ENCODE measurements at regions not wholly inside any gene's neighbourhood (a gene's known extent, or its start where the extent isn't known, plus 50 kb on each side); places are given as distances from the start of the nearest gene placed in this dataset.

DNA sequence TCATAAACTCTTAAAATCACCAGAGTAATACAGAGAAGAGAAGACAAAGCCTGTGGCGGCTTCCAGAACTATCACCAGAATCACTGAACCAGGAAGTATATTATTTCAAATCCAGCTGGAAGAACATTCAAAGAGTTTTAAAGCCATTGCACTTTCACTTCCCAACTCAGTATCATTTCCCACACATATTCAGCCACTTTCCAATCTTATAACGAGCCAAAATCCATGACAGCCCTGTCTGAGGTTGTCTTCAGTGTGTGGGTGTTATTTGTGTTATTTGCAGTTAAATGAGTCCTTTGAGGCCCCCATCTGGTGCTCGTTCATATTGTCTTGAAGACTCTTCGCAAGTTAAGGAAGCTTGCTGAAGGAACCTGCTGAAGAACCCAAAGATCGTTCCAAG lies 559.9 kb downstream of the TSN start:
- Histone ChIP-seq H3K4ac (ENCODE audit: low read length) (no peak overlapping the region), H2BK15ac (ENCODE audit: low read length) (no peak overlapping the region), H3K18ac (ENCODE audit: low read length) (no peak overlapping the region)

GRCh38 chr2:122319539-122320132 lies 564.2 kb downstream of the TSN start:
- no peak for DNase-seq (ENCODE audit: low spot score)
- Histone ChIP-seq H3K27me3 (ENCODE audit: control insufficient read depth in 3 of 3, insufficient read depth in 3 of 3, low read depth in 1 of 3, low read length in 3 of 3) (no peaks in the 10 kb centered on the region), H3K4me3 (ENCODE audit: low read length in 2 of 2) (no peak overlapping the region), H4K8ac (ENCODE audit: low read depth, low read length) (no peak overlapping the region), H3K4me2 (ENCODE audit: insufficient read depth, low read length, poor library complexity, severe bottlenecking) (no peak overlapping the region), H3K9me3 (replicated peaks in 1 of 2; ENCODE audit: control insufficient read depth in 2 of 2, insufficient read depth in 1 of 2, low read depth in 1 of 2, low read length in 2 of 2) (no peaks in the 10 kb centered on the region), H3K14ac (ENCODE audit: low read length) (no peak overlapping the region), H3K36me3 (replicated peaks in 1 of 2; ENCODE audit: control insufficient read depth in 2 of 2, insufficient read depth in 2 of 2, low read length in 2 of 2) (no peaks in the 10 kb centered on the region), H2AK5ac (ENCODE audit: low read depth, low read length) (no peak overlapping the region), H4K91ac (ENCODE audit: low read depth, low read length, poor library complexity) (no peak overlapping the region), H3K4ac (ENCODE audit: low read length) (no peak overlapping the region), H2BK120ac (ENCODE audit: low read depth, low read length) (no peak overlapping the region), H2BK5ac (ENCODE audit: low read length) (no peak overlapping the region), H3K23ac (ENCODE audit: low read depth, low read length, poor library complexity) (no peak overlapping the region), H3K18ac (ENCODE audit: low read length) (no peak overlapping the region), H2AFZ (ENCODE audit: low read length) (no peak overlapping the region), H3K27ac (replicated peaks; ENCODE audit: low read length) (no peak overlapping the region), H3K79me1 (ENCODE audit: low read depth, low read length) (no peaks in the 10 kb centered on the region), H3K9ac (ENCODE audit: low read depth, low read length, poor library complexity) (no peak overlapping the region), H2BK15ac (ENCODE audit: low read length) (no peak overlapping the region), H3K4me1 (ENCODE audit: control insufficient read depth in 2 of 2, insufficient read depth in 1 of 2, low read depth in 1 of 2, low read length in 2 of 2) (no peaks in the 10 kb centered on the region), H2BK12ac (ENCODE audit: low read length) (no peak overlapping the region)
- no CpG with 5 or more reads among the region's 4 CpGs for WGBS, 2 donors (ENCODE audit: extremely low coverage in 2 of 2, insufficient read length in 2 of 2, insufficient replicate concordance in 1 of 2)

More for the DNA sequence above, 559.9 kb downstream of the TSN start:
- WGBS, 2 donors (ENCODE audit: extremely low coverage in 2 of 2, insufficient read length in 2 of 2, insufficient replicate concordance in 1 of 2) = no CpG with 5 or more reads among the region's 5 CpGs
- no peak overlapping the region for H4K91ac ChIP-seq (ENCODE audit: low read depth, low read length, poor library complexity)
- no peak overlapping the region for H3K27ac ChIP-seq (replicated peaks; ENCODE audit: low read length)
- H3K14ac ChIP-seq (ENCODE audit: low read length) = no peak overlapping the region
- H3K79me1 ChIP-seq (ENCODE audit: low read depth, low read length) = no peaks in the 10 kb centered on the region
- no peak overlapping the region for H3K9ac ChIP-seq (ENCODE audit: low read depth, low read length, poor library complexity)
- H3K4me1 ChIP-seq (ENCODE audit: control insufficient read depth in 2 of 2, insufficient read depth in 1 of 2, low read depth in 1 of 2, low read length in 2 of 2) = no peaks in the 10 kb centered on the region
- H2AK5ac ChIP-seq (ENCODE audit: low read depth, low read length) = no peak overlapping the region
- no peak for DNase-seq (ENCODE audit: low spot score)
- no peak overlapping the region for H2BK5ac ChIP-seq (ENCODE audit: low read length)
- H2BK12ac ChIP-seq (ENCODE audit: low read length) = no peak overlapping the region
- no peak overlapping the region for H4K8ac ChIP-seq (ENCODE audit: low read depth, low read length)
- H3K36me3 ChIP-seq (replicated peaks in 1 of 2; ENCODE audit: control insufficient read depth in 2 of 2, insufficient read depth in 2 of 2, low read length in 2 of 2) = no peaks in the 10 kb centered on the region
- no peak overlapping the region for H3K23ac ChIP-seq (ENCODE audit: low read depth, low read length, poor library complexity)
- H3K9me3 ChIP-seq (replicated peaks in 1 of 2; ENCODE audit: control insufficient read depth in 2 of 2, insufficient read depth in 1 of 2, low read depth in 1 of 2, low read length in 2 of 2) = no peaks in the 10 kb centered on the region
- no peak overlapping the region for H3K4me2 ChIP-seq (ENCODE audit: insufficient read depth, low read length, poor library complexity, severe bottlenecking)
- H2AFZ ChIP-seq (ENCODE audit: low read length) = no peak overlapping the region
- H2BK120ac ChIP-seq (ENCODE audit: low read depth, low read length) = no peak overlapping the region
- no peaks in the 10 kb centered on the region for H3K27me3 ChIP-seq (ENCODE audit: control insufficient read depth in 3 of 3, insufficient read depth in 3 of 3, low read depth in 1 of 3, low read length in 3 of 3)
- no peak overlapping the region for H3K4me3 ChIP-seq (ENCODE audit: low read length in 2 of 2)

DNA sequence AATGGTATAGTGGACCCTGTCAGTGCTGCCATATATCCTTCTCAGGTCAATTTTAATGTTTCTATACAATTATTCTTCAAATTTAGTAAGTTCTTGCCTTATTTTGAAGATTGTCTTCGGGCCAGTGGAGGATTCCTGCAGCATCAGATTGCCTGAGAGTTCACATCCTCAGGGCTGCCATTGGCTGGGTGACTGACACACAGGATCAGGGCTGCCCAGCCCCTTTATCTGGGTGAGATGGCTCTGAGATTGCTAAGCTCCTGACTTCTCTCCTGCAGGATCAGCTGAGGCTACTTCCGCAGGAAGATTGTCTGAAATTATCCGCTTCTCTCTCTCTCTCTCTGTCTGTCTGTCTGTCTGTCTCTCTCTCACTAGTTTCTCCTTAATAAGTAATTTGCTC lies 567.4 kb downstream of the TSN start:
- no CpG with 5 or more reads among the region's 3 CpGs for WGBS, 2 donors (ENCODE audit: extremely low coverage in 2 of 2, insufficient read length in 2 of 2, insufficient replicate concordance in 1 of 2)
- no peak for DNase-seq (ENCODE audit: low spot score)
- H2AK5ac ChIP-seq (ENCODE audit: low read depth, low read length) = no peak overlapping the region

GRCh38 chr2:122323927-122324326 lies 568.5 kb downstream of the TSN start:
- Histone ChIP-seq H3K4me3 (ENCODE audit: low read length in 2 of 2) (no peak overlapping the region), H4K91ac (ENCODE audit: low read depth, low read length, poor library complexity) (no peak overlapping the region), H4K8ac (ENCODE audit: low read depth, low read length) (no peak overlapping the region), H3K4me1 (ENCODE audit: control insufficient read depth in 2 of 2, insufficient read depth in 1 of 2, low read depth in 1 of 2, low read length in 2 of 2) (no peaks in the 10 kb centered on the region), H3K14ac (ENCODE audit: low read length) (no peak overlapping the region), H3K36me3 (replicated peaks in 1 of 2; ENCODE audit: control insufficient read depth in 2 of 2, insufficient read depth in 2 of 2, low read length in 2 of 2) (no peaks in the 10 kb centered on the region), H2BK120ac (ENCODE audit: low read depth, low read length) (no peak overlapping the region), H2BK5ac (ENCODE audit: low read length) (no peak overlapping the region), H2BK15ac (ENCODE audit: low read length) (no peak overlapping the region), H3K27ac (replicated peaks; ENCODE audit: low read length) (no peak overlapping the region), H3K4ac (ENCODE audit: low read length) (no peak overlapping the region), H3K23ac (ENCODE audit: low read depth, low read length, poor library complexity) (no peak overlapping the region), H2AFZ (ENCODE audit: low read length) (no peak overlapping the region), H3K9ac (ENCODE audit: low read depth, low read length, poor library complexity) (no peak overlapping the region), H2BK12ac (ENCODE audit: low read length) (no peak overlapping the region), H3K27me3 (ENCODE audit: control insufficient read depth in 3 of 3, insufficient read depth in 3 of 3, low read depth in 1 of 3, low read length in 3 of 3) (no peaks in the 10 kb centered on the region), H3K18ac (ENCODE audit: low read length) (no peak overlapping the region), H3K4me2 (ENCODE audit: insufficient read depth, low read length, poor library complexity, severe bottlenecking) (no peak overlapping the region), H3K79me1 (ENCODE audit: low read depth, low read length) (no peaks in the 10 kb centered on the region), H2AK5ac (ENCODE audit: low read depth, low read length) (no peak overlapping the region), H3K9me3 (replicated peaks in 1 of 2; ENCODE audit: control insufficient read depth in 2 of 2, insufficient read depth in 1 of 2, low read depth in 1 of 2, low read length in 2 of 2) (no peaks in the 10 kb centered on the region)
- no CpG with 5 or more reads among the region's 6 CpGs for WGBS, 2 donors (ENCODE audit: extremely low coverage in 2 of 2, insufficient read length in 2 of 2, insufficient replicate concordance in 1 of 2)
- DNase-seq (ENCODE audit: low spot score) = no peak

More for the DNA sequence above, 567.4 kb downstream of the TSN start:
- H2BK12ac ChIP-seq (ENCODE audit: low read length) = no peak overlapping the region
- no peak overlapping the region for H3K14ac ChIP-seq (ENCODE audit: low read length)
- H3K23ac ChIP-seq (ENCODE audit: low read depth, low read length, poor library complexity) = no peak overlapping the region
- H3K4me3 ChIP-seq (ENCODE audit: low read length in 2 of 2) = no peak overlapping the region
- H2BK5ac ChIP-seq (ENCODE audit: low read length) = no peak overlapping the region
- H3K4ac ChIP-seq (ENCODE audit: low read length) = no peak overlapping the region
- no peaks in the 10 kb centered on the region for H3K79me1 ChIP-seq (ENCODE audit: low read depth, low read length)
- H3K9ac ChIP-seq (ENCODE audit: low read depth, low read length, poor library complexity) = no peak overlapping the region
- H3K27ac ChIP-seq (replicated peaks; ENCODE audit: low read length) = no peak overlapping the region
- no peak overlapping the region for H2AFZ ChIP-seq (ENCODE audit: low read length)
- no peaks in the 10 kb centered on the region for H3K27me3 ChIP-seq (ENCODE audit: control insufficient read depth in 3 of 3, insufficient read depth in 3 of 3, low read depth in 1 of 3, low read length in 3 of 3)
- no peak overlapping the region for H4K91ac ChIP-seq (ENCODE audit: low read depth, low read length, poor library complexity)
- no peak overlapping the region for H3K4me2 ChIP-seq (ENCODE audit: insufficient read depth, low read length, poor library complexity, severe bottlenecking)
- no peak overlapping the region for H3K18ac ChIP-seq (ENCODE audit: low read length)
- no peak overlapping the region for H2BK120ac ChIP-seq (ENCODE audit: low read depth, low read length)
- no peaks in the 10 kb centered on the region for H3K36me3 ChIP-seq (replicated peaks in 1 of 2; ENCODE audit: control insufficient read depth in 2 of 2, insufficient read depth in 2 of 2, low read length in 2 of 2)
- no peaks in the 10 kb centered on the region for H3K9me3 ChIP-seq (replicated peaks in 1 of 2; ENCODE audit: control insufficient read depth in 2 of 2, insufficient read depth in 1 of 2, low read depth in 1 of 2, low read length in 2 of 2)
- no peak overlapping the region for H4K8ac ChIP-seq (ENCODE audit: low read depth, low read length)
- H3K4me1 ChIP-seq (ENCODE audit: control insufficient read depth in 2 of 2, insufficient read depth in 1 of 2, low read depth in 1 of 2, low read length in 2 of 2) = no peaks in the 10 kb centered on the region
- H2BK15ac ChIP-seq (ENCODE audit: low read length) = no peak overlapping the region

Data from neuronal stem cell (in vitro differentiated cells).